GM23338 (cell line): ENCODE measurements at regions not wholly inside any gene's neighbourhood (a gene's known extent, or its start where the extent isn't known, plus 50 kb on each side); places are given as distances from the start of the nearest gene placed in this dataset.

Experiments used
- ATAC-seq: fragments of 200-7000 bp; cut with Tn5 transposase; 3 replicates; pipeline ENCODE4 v1.9.1; 2020
- DNase-seq: peaks from one replicate; pipeline ENCODE4 v3.0.0-alpha.2; 2015; ENCODE audit warnings: low spot score
- H2AFZ ChIP-seq: fragments of 200-600 bp; sonication (generic); 2 replicates; pipeline ENCODE4 v1.8.0; 2016; ENCODE audit warnings: antibody characterized with exemption, mild to moderate bottlenecking, moderate library complexity
- H3F3A ChIP-seq: fragments of 200-600 bp; sonication (generic); replicated peaks from 2 replicates; pipeline ENCODE4 v1.8.0; 2017; ENCODE audit warnings: antibody characterized with exemption, mixed run types, low read depth
- H3K27ac ChIP-seq: fragments of 200-600 bp; sonication (generic); 2 replicates; pipeline ENCODE4 v1.6.1; 2016; ENCODE audit warnings: low read depth
- H3K27me3 ChIP-seq: fragments of 200-600 bp; sonication (generic); 2 replicates; pipeline ENCODE4 v1.8.0; 2016; ENCODE audit warnings: mild to moderate bottlenecking, mixed run types, moderate library complexity; ENCODE audit not compliant: insufficient read depth
- H3K36me3 ChIP-seq: fragments of 200-600 bp; sonication (generic); 2 replicates; pipeline ENCODE4 v1.8.0; 2016; ENCODE audit warnings: mild to moderate bottlenecking; ENCODE audit not compliant: insufficient read depth
- H3K4me1 ChIP-seq: fragments of 200-600 bp; sonication (generic); 2 replicates; pipeline ENCODE4 v1.8.0; 2016; ENCODE audit warnings: mild to moderate bottlenecking, moderate library complexity; ENCODE audit not compliant: insufficient read depth
- H3K4me2 ChIP-seq: fragments of 200-600 bp; sonication (generic); 2 replicates; pipeline ENCODE4 v1.7.1; 2017; ENCODE audit warnings: mixed run types
- H3K4me3 ChIP-seq: fragments of 200-600 bp; sonication (generic); 2 replicates; pipeline ENCODE4 v1.6.1; 2016; ENCODE audit warnings: mixed run types
- H3K79me2 ChIP-seq: fragments of 200-600 bp; sonication (generic); replicated peaks from 2 replicates; pipeline ENCODE4 v1.8.0; 2017; ENCODE audit warnings: mild to moderate bottlenecking; ENCODE audit not compliant: insufficient read depth
- H3K9me2 ChIP-seq: fragments of 200-600 bp; sonication (generic); 2 replicates; pipeline ENCODE4 v1.8.0; 2017; ENCODE audit not compliant: insufficient read depth
- H4K20me1 ChIP-seq: fragments of 200-600 bp; sonication (generic); replicated peaks from 2 replicates; pipeline ENCODE4 v1.8.0; 2017; ENCODE audit warnings: mild to moderate bottlenecking; ENCODE audit not compliant: insufficient read depth
- H3K27ac Mint-ChIP-seq: 2 replicates; pipeline ENCODE4 v1.8.0; 2020; ENCODE audit warnings: inconsistent platforms, mild to moderate bottlenecking, moderate library complexity, mixed read lengths
- H3K27me3 Mint-ChIP-seq: 3 replicates; pipeline ENCODE4 v1.8.0; 2022; ENCODE audit warnings: low read depth, mild to moderate bottlenecking, moderate library complexity, mixed read lengths, inconsistent platforms; ENCODE audit not compliant: insufficient read depth, poor library complexity
- H3K36me3 Mint-ChIP-seq: 3 replicates; pipeline ENCODE4 v1.8.0; 2021; ENCODE audit warnings: low read depth, mild to moderate bottlenecking, inconsistent platforms, moderate library complexity, mixed read lengths
- H3K4me1 Mint-ChIP-seq: 3 replicates; pipeline ENCODE4 v1.8.0; 2020; ENCODE audit warnings: mild to moderate bottlenecking, inconsistent platforms, mixed read lengths
- H3K4me3 Mint-ChIP-seq: 3 replicates; pipeline ENCODE4 v1.8.0; 2021; ENCODE audit warnings: moderate library complexity, mild to moderate bottlenecking, inconsistent platforms, mixed read lengths
- H3K9me3 Mint-ChIP-seq: 3 replicates; pipeline ENCODE4 v1.8.0; 2020; ENCODE audit warnings: moderate library complexity, mild to moderate bottlenecking, inconsistent platforms, mixed read lengths
- CREB1 ChIP-seq: fragments of 250-450 bp; sonication (Bioruptor Pico); IDR thresholded peaks from 2 replicates; pipeline ENCODE4 v1.5.0; 2020; ENCODE audit warnings: low read depth, mild to moderate bottlenecking, moderate library complexity
- JUNB ChIP-seq: IDR thresholded peaks from one replicate; pipeline ENCODE4 v1.6.1; 2016; ENCODE audit warnings: antibody characterized with exemption; ENCODE audit not compliant: unreplicated experiment
- NANOG ChIP-seq: IDR thresholded peaks from 2 replicates; pipeline ENCODE4 v1.6.1; 2016; ENCODE audit warnings: antibody characterized with exemption, borderline replicate concordance
- POLR2AphosphoS5 ChIP-seq: IDR thresholded peaks from 2 replicates; pipeline ENCODE4 v1.6.1; 2016; ENCODE audit warnings: antibody characterized with exemption, low read depth
- REST ChIP-seq: IDR thresholded peaks from one replicate; pipeline ENCODE4 v1.6.1; 2018; ENCODE audit warnings: antibody characterized with exemption; ENCODE audit not compliant: unreplicated experiment
- STAT1 ChIP-seq: IDR thresholded peaks from one replicate; pipeline ENCODE4 v1.6.1; 2016; ENCODE audit warnings: antibody characterized with exemption; ENCODE audit not compliant: unreplicated experiment
- TF ChIP-seq, protein P1 (sequence below), 2 experiments: fragments of 200-600 bp in 1 of 2; sonication (generic) in 1 of 2; conservative IDR thresholded peaks; 2 replicates each; pipeline versions ENCODE4 v1.5.1 to v1.6.1; 2016 to 2017; ENCODE audit warnings: antibody characterized with exemption in 2 of 2, low read depth in 2 of 2, mild to moderate bottlenecking in 2 of 2, moderate library complexity in 1 of 2

GRCh38 chr6:153595903-153596302 is 443.1 kb upstream of the OPRM1 start (continued):
- TF ChIP-seq, protein P1, sequence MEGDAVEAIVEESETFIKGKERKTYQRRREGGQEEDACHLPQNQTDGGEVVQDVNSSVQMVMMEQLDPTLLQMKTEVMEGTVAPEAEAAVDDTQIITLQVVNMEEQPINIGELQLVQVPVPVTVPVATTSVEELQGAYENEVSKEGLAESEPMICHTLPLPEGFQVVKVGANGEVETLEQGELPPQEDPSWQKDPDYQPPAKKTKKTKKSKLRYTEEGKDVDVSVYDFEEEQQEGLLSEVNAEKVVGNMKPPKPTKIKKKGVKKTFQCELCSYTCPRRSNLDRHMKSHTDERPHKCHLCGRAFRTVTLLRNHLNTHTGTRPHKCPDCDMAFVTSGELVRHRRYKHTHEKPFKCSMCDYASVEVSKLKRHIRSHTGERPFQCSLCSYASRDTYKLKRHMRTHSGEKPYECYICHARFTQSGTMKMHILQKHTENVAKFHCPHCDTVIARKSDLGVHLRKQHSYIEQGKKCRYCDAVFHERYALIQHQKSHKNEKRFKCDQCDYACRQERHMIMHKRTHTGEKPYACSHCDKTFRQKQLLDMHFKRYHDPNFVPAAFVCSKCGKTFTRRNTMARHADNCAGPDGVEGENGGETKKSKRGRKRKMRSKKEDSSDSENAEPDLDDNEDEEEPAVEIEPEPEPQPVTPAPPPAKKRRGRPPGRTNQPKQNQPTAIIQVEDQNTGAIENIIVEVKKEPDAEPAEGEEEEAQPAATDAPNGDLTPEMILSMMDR (conservative IDR thresholded peaks at IDR 0.05; ENCODE audit: low read depth in 2 of 2) = no peak
- no peak for TF ChIP-seq POLR2AphosphoS5
- no peak for TF ChIP-seq STAT1
- TF ChIP-seq REST = no peak
- no peak for TF ChIP-seq NANOG

DNA sequence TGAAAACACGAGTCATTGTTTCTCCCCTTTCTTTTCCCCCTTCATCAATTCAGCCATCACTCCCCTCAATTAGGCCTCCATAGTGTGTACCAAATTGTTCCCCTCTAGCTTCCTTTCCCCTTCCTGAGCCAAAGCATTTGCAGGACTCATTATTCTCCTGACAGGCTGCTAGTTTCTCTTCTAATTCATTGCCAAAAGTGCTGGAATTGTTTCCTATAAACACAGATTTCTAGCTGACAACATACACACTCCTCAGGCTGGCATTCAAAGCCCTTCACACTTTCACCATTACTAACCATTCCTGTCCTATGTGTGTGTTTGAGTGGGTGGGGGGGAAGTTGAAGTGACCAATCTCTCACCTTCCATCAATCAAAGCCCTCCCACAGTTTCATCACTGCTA is 444.2 kb upstream of the OPRM1 start:
- TF ChIP-seq CREB1 (no peak), JUNB (no peak)
- TF ChIP-seq, protein P1 (conservative IDR thresholded peaks at IDR 0.05; ENCODE audit: low read depth in 2 of 2) = no peak
- Histone ChIP-seq H3K36me3 (no peaks in the 10 kb centered on the region), H3K4me1 (no peaks in the 10 kb centered on the region; the same call in 1 of the 2 replicates), H4K20me1 (no peaks in the 10 kb centered on the region), H3K4me2 (no peak overlapping the region), H3K4me3 (no peak overlapping the region), H2AFZ (no peak overlapping the region), H3K9me2 (no peaks in the 10 kb centered on the region), H3K79me2 (no peaks in the 10 kb centered on the region), H3K27ac (no peak overlapping the region), H3K27me3 (no peaks in the 10 kb centered on the region), H3F3A (no peaks in the 10 kb centered on the region)
- no peaks in the 10 kb centered on the region for H3K27me3 Mint-ChIP-seq
- H3K4me3 Mint-ChIP-seq = no peak overlapping the region
- H3K9me3 Mint-ChIP-seq = no peaks in the 10 kb centered on the region; the same call in 2 of the 3 replicates
- no peaks in the 10 kb centered on the region for H3K36me3 Mint-ChIP-seq
- H3K27ac Mint-ChIP-seq = no peak overlapping the region
- ATAC-seq (no peak), DNase-seq (no peak)
- H3K4me1 Mint-ChIP-seq = no peaks in the 10 kb centered on the region; the same call in none of the 3 replicates
